Activated T-cell treated with anti-CD3 and anti-CD28 coated beads, Interleukin-2, amount 50 U/mL, for 72 hours (primary cell): ENCODE measurements at regions not wholly inside any gene's neighbourhood (a gene's known extent, or its start where the extent isn't known, plus 50 kb on each side); places are given as distances from the start of the nearest gene placed in this dataset.

Experiments used
- ATAC-seq, 2 donors: fragments of 150-1000 bp; cut with Tn5 transposase; replicated peaks in 1 of 2; 2 replicates each; pipeline ENCODE4 v1.10.0; 2021; ENCODE audit warnings: moderate library complexity in 2 of 2, mild to moderate bottlenecking in 1 of 2
- DNase-seq, 2 donors: peaks; one replicate each; pipeline ENCODE4 v3.0.0; 2021 to 2022; ENCODE audit warnings: mixed read lengths in 1 of 2
- H3K27ac Mint-ChIP-seq: one replicate; pipeline ENCODE4 v1.8.0; 2022; ENCODE audit warnings: mild to moderate bottlenecking, moderate library complexity, mixed read lengths
- H3K27me3 Mint-ChIP-seq: one replicate; pipeline ENCODE4 v1.8.0; 2022; ENCODE audit warnings: low read depth, mixed read lengths
- H3K36me3 Mint-ChIP-seq, 2 donors: one replicate each; pipeline ENCODE4 v1.8.0; 2022; ENCODE audit warnings: mixed read lengths in 2 of 2, mild to moderate bottlenecking in 1 of 2; ENCODE audit not compliant: insufficient read depth in 2 of 2
- H3K4me1 Mint-ChIP-seq: one replicate; pipeline ENCODE4 v1.8.0; 2022; ENCODE audit warnings: low read depth, mixed read lengths
- H3K4me3 Mint-ChIP-seq, 2 donors: one replicate each; pipeline ENCODE4 v1.8.0; 2022; ENCODE audit warnings: mild to moderate bottlenecking in 2 of 2, mixed read lengths in 2 of 2, moderate library complexity in 2 of 2
- H3K9me3 Mint-ChIP-seq, 2 donors: one replicate each; pipeline ENCODE4 v1.8.0; 2022; ENCODE audit warnings: mixed read lengths in 2 of 2

- H3K36me3 Mint-ChIP-seq, result no peaks in the 10 kb centered on the region
- no peak overlapping the region for H3K4me3 Mint-ChIP-seq
- H3K9me3 Mint-ChIP-seq, result no peaks in the 10 kb centered on the region
- H3K27me3 Mint-ChIP-seq, result peaks cover 12% of the 10 kb centered on the region
- H3K27ac Mint-ChIP-seq, result no peak overlapping the region
- H3K4me1 Mint-ChIP-seq, result no peaks in the 10 kb centered on the region
- DNase-seq, result no peak
- ATAC-seq, result no peak
These were observed 266.3 kb upstream of the NSMCE3 start for GRCh38 chr15:29535952-29536351.

GRCh38 chr15:29534378-29534777, 264.8 kb upstream of the NSMCE3 start:
- Mint-ChIP-seq H3K4me3 (no peak overlapping the region), H3K27ac (no peak overlapping the region), H3K4me1 (no peaks in the 10 kb centered on the region), H3K27me3 (peaks cover 12% of the 10 kb centered on the region), H3K9me3 (no peaks in the 10 kb centered on the region), H3K36me3 (no peaks in the 10 kb centered on the region)
- DNase-seq, result no peak
- no peak for ATAC-seq

GRCh38 chr15:29533647-29534046, 264.0 kb upstream of the NSMCE3 start:
- ATAC-seq (no peak), DNase-seq (no peak)
- no peak overlapping the region for H3K4me3 Mint-ChIP-seq
- peaks cover 12% of the 10 kb centered on the region for H3K27me3 Mint-ChIP-seq
- no peaks in the 10 kb centered on the region for H3K9me3 Mint-ChIP-seq
- H3K4me1 Mint-ChIP-seq, result no peaks in the 10 kb centered on the region
- no peaks in the 10 kb centered on the region for H3K36me3 Mint-ChIP-seq
- H3K27ac Mint-ChIP-seq, result no peak overlapping the region

- Mint-ChIP-seq H3K27ac (no peak overlapping the region), H3K4me1 (no peaks in the 10 kb centered on the region), H3K4me3 (no peak overlapping the region), H3K27me3 (peaks cover 2% of the 10 kb centered on the region), H3K9me3 (no peaks in the 10 kb centered on the region), H3K36me3 (no peaks in the 10 kb centered on the region)
- DNase-seq, result no peak
- no peak for ATAC-seq
These were observed 262.7 kb upstream of the NSMCE3 start for GRCh38 chr15:29532296-29532695.

- Mint-ChIP-seq H3K9me3 (no peaks in the 10 kb centered on the region), H3K27ac (no peak overlapping the region), H3K36me3 (no peaks in the 10 kb centered on the region), H3K27me3 (no peaks in the 10 kb centered on the region), H3K4me1 (no peaks in the 10 kb centered on the region), H3K4me3 (no peak overlapping the region)
- ATAC-seq (no peak), DNase-seq (no peak)
These were observed 261.3 kb upstream of the NSMCE3 start for GRCh38 chr15:29530966-29531365.

- H3K36me3 Mint-ChIP-seq, result no peaks in the 10 kb centered on the region
- no peak for ATAC-seq
These were observed 259.4 kb upstream of the NSMCE3 start for GRCh38 chr15:29529043-29529442.

GRCh38 chr15:29528276-29528675, 258.7 kb upstream of the NSMCE3 start:
- H3K27me3 Mint-ChIP-seq, result no peaks in the 10 kb centered on the region

More at GRCh38 chr15:29529043-29529442, 259.4 kb upstream of the NSMCE3 start:
- Mint-ChIP-seq H3K4me3 (no peak overlapping the region), H3K27ac (no peak overlapping the region), H3K27me3 (no peaks in the 10 kb centered on the region), H3K4me1 (no peaks in the 10 kb centered on the region), H3K9me3 (no peaks in the 10 kb centered on the region)
- DNase-seq, result no peak

GRCh38 chr15:29526802-29527201, 257.2 kb upstream of the NSMCE3 start:
- no peaks in the 10 kb centered on the region for H3K27me3 Mint-ChIP-seq
- H3K9me3 Mint-ChIP-seq, result no peaks in the 10 kb centered on the region
- H3K4me3 Mint-ChIP-seq, result no peak overlapping the region
- H3K4me1 Mint-ChIP-seq, result no peaks in the 10 kb centered on the region
- no peaks in the 10 kb centered on the region for H3K36me3 Mint-ChIP-seq
- ATAC-seq (no peak), DNase-seq (no peak)
- H3K27ac Mint-ChIP-seq, result no peak overlapping the region

More at GRCh38 chr15:29528276-29528675, 258.7 kb upstream of the NSMCE3 start:
- Mint-ChIP-seq H3K4me1 (no peaks in the 10 kb centered on the region), H3K36me3 (no peaks in the 10 kb centered on the region), H3K4me3 (no peak overlapping the region), H3K9me3 (no peaks in the 10 kb centered on the region), H3K27ac (no peak overlapping the region)
- ATAC-seq, result no peak
- DNase-seq, result no peak

- no peak for DNase-seq
- peaks cover 0 to 1% of the 10 kb centered on the region in 2 donors for H3K36me3 Mint-ChIP-seq
- no peak for ATAC-seq
- no peak overlapping the region for H3K27ac Mint-ChIP-seq
- H3K9me3 Mint-ChIP-seq, result peaks cover 5 to 10% of the 10 kb centered on the region in 2 donors
- H3K27me3 Mint-ChIP-seq, result peaks cover 9% of the 10 kb centered on the region
- H3K4me1 Mint-ChIP-seq, result no peaks in the 10 kb centered on the region
- H3K4me3 Mint-ChIP-seq, result no peak overlapping the region
These were observed 253.0 kb upstream of the NSMCE3 start for GRCh38 chr15:29522373-29523276.

GRCh38 chr15:29518442-29518841, 248.8 kb upstream of the NSMCE3 start:
- peaks cover 0 to 1% of the 10 kb centered on the region in 2 donors for H3K36me3 Mint-ChIP-seq
- DNase-seq (no peak), ATAC-seq (no peak)
- H3K27ac Mint-ChIP-seq, result no peak overlapping the region
- no peak overlapping the region for H3K4me3 Mint-ChIP-seq
- H3K9me3 Mint-ChIP-seq, result peaks cover 5 to 12% of the 10 kb centered on the region in 2 donors
- H3K27me3 Mint-ChIP-seq, result peaks cover 9% of the 10 kb centered on the region
- no peaks in the 10 kb centered on the region for H3K4me1 Mint-ChIP-seq

- peaks cover 0 to 1% of the 10 kb centered on the region in 2 donors for H3K36me3 Mint-ChIP-seq
- H3K27me3 Mint-ChIP-seq, result peaks cover 9% of the 10 kb centered on the region
- H3K4me3 Mint-ChIP-seq, result no peak overlapping the region
- no peak overlapping the region for H3K27ac Mint-ChIP-seq
- H3K4me1 Mint-ChIP-seq, result no peaks in the 10 kb centered on the region
- DNase-seq (no peak), ATAC-seq (no peak)
- peaks cover 5 to 12% of the 10 kb centered on the region in 2 donors for H3K9me3 Mint-ChIP-seq
These were observed 248.2 kb upstream of the NSMCE3 start for GRCh38 chr15:29517829-29518228.

- peaks cover 9% of the 10 kb centered on the region for H3K27me3 Mint-ChIP-seq
- no peak overlapping the region for H3K27ac Mint-ChIP-seq
- H3K4me1 Mint-ChIP-seq, result no peaks in the 10 kb centered on the region
- ATAC-seq (no peak), DNase-seq (no peak)
- H3K9me3 Mint-ChIP-seq, result peaks cover 5 to 12% of the 10 kb centered on the region in 2 donors
- H3K4me3 Mint-ChIP-seq, result no peak overlapping the region
- H3K36me3 Mint-ChIP-seq, result peaks cover 0 to 1% of the 10 kb centered on the region in 2 donors
These were observed 247.3 kb upstream of the NSMCE3 start for GRCh38 chr15:29516929-29517328.

- Mint-ChIP-seq H3K4me1 (no peaks in the 10 kb centered on the region), H3K4me3 (no peak overlapping the region), H3K9me3 (peaks cover 5 to 12% of the 10 kb centered on the region in 2 donors), H3K27ac (no peak overlapping the region), H3K36me3 (peaks cover 0 to 1% of the 10 kb centered on the region in 2 donors), H3K27me3 (peaks cover 8% of the 10 kb centered on the region)
- ATAC-seq (no peak), DNase-seq (no peak)
These were observed 245.3 kb upstream of the NSMCE3 start for GRCh38 chr15:29514926-29515325.

- Mint-ChIP-seq H3K4me3 (no peak overlapping the region), H3K9me3 (peaks cover 10 to 13% of the 10 kb centered on the region in 2 donors), H3K27ac (no peak overlapping the region), H3K4me1 (no peaks in the 10 kb centered on the region), H3K36me3 (peaks cover 0 to 2% of the 10 kb centered on the region in 2 donors), H3K27me3 (peaks cover 7% of the 10 kb centered on the region)
- ATAC-seq (no peak), DNase-seq (no peak)
These were observed 242.0 kb upstream of the NSMCE3 start for GRCh38 chr15:29511663-29512062.
